COR-L47 (cell line): ENCODE measurements at regions not wholly inside any gene's neighbourhood (a gene's known extent, or its start where the extent isn't known, plus 50 kb on each side); places are given as distances from the start of the nearest gene placed in this dataset.
"Not testable (repeated sequence)": the region's sequence is repeated elsewhere in the genome, so short reads cannot be mapped to it uniquely, and the experiment has no call there.

Experiments
- DNase-seq: peaks from one replicate; lab custom pipeline; 2025; lab: John Stamatoyannopoulos, UW

DNA sequence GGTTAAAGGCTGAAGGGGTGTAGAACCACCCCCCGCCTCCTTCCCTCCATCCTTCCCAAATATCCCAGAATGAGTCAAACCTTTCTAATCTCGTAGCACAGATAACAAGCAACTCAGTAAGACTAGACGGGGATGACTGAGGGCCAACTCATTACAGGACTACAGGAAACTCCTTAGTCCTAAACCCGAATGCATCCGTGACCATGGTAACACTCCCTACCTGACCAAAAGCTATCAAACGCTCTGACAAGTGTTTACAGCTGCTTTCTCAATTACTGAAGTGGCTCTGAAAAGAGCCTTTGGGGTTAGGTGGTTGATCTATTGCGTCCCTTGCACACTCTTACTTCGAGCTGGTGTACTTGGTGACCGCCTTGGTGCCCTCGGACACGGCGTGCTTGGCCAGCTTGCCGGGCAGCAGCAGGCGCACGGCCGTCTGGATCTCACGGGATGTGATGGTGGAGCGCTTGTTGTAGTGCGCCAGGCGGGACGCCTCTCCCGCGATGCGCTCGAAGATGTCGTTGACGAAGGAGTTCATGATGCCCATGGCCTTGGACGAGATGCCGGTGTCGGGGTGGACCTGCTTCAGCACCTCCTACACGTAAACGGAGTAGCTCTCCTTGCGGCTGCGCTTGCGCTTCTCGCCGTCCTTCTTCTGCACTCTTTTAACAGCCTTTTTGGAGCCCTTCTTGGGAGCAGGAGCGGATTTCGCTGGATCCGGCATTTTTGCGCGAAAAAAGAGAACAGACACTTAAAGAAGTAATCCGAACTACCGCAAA lies 67.4 kb downstream of the FAM72B start:
- not testable (repeated sequence) for DNase-seq

DNA sequence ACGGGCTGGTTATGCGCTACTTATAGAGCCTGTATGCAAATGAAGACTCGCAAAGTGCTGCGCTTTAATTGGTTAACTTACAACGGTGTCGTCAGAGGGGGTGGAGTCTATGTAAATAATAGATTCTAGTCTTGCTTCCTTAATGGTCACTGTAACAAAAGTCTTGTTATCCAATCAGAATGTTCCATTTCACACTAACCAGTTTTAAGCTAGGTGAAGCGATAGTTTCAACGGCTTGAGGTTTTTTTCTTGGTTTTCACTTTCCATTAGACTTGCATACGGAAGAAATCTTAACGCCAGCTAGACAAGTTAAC lies 66.9 kb downstream of the FAM72B start:
- not testable (repeated sequence) for DNase-seq

DNA sequence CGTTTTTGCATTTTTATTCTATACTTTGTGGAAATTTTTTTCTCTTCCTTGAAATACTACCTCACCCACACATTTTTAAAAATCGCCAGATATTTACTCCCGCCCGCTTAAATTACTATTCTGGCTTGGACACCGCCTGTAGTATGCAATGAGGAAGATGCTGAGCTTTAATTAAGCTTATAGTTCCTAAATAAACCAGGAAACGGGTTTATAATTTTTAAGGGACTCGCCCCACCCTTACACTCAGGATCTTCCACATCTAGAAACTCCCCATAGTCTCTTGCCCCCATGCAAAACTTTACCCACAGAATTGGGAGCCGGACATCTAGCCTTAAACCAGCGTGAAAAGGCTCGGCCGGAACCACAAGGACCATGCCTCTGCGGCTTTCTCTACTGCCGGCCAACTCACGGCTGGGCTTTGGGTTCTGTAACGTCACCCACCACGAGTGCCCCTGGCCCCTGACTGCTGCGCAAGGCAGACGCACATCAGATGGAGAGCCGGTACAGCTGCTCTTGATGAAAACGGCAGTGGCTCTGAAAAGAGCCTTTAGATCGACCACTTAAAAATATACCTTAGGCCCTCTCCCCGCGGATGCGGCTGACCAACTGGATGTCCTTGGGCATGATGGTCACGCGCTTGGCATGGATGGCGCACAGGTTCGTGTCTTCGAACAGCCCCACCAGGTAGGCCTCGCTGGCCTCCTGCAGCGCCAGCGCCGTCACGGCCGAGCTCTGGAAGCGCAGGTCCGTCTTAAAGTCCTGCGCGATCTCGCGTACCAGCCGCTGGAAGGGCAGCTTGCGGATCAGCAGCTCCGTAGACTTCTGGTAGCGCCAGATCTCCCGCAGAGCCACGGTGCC lies 66.3 kb downstream of the FAM72B start:
- DNase-seq: not testable (repeated sequence)
